Osteocyte (in vitro differentiated cells): ENCODE measurements at regions not wholly inside any gene's neighbourhood (a gene's known extent, or its start where the extent isn't known, plus 50 kb on each side); places are given as distances from the start of the nearest gene placed in this dataset.

Source experiments
- DNase-seq: peaks from one replicate; pipeline ENCODE4 v3.0.0; 2021; ENCODE audit warnings: mixed read lengths; ENCODE audit not compliant: unreplicated experiment; ENCODE audit errors: extremely low spot score
- H3K27ac Mint-ChIP-seq: one replicate; pipeline ENCODE4 v1.8.0; 2021; ENCODE audit warnings: mild to moderate bottlenecking, mixed read lengths; ENCODE audit not compliant: unreplicated experiment
- H3K27me3 Mint-ChIP-seq: one replicate; pipeline ENCODE4 v1.8.0; 2021; ENCODE audit warnings: mixed read lengths; ENCODE audit not compliant: unreplicated experiment
- H3K36me3 Mint-ChIP-seq: one replicate; pipeline ENCODE4 v1.8.0; 2021; ENCODE audit warnings: mixed read lengths; ENCODE audit not compliant: unreplicated experiment
- H3K4me1 Mint-ChIP-seq: one replicate; pipeline ENCODE4 v1.8.0; 2021; ENCODE audit warnings: mixed read lengths; ENCODE audit not compliant: unreplicated experiment
- H3K4me3 Mint-ChIP-seq: one replicate; pipeline ENCODE4 v1.8.0; 2021; ENCODE audit warnings: mild to moderate bottlenecking, moderate library complexity, mixed read lengths; ENCODE audit not compliant: unreplicated experiment
- H3K9me3 Mint-ChIP-seq: one replicate; pipeline ENCODE4 v1.8.0; 2021; ENCODE audit warnings: mixed read lengths; ENCODE audit not compliant: unreplicated experiment
- TF ChIP-seq, protein P1 (sequence below): fragments of 200-600 bp; sonication (generic); IDR thresholded peaks from 2 replicates; pipeline ENCODE4 v1.5.0; 2021; ENCODE audit warnings: antibody characterized with exemption, mild to moderate bottlenecking, moderate library complexity

DNA sequence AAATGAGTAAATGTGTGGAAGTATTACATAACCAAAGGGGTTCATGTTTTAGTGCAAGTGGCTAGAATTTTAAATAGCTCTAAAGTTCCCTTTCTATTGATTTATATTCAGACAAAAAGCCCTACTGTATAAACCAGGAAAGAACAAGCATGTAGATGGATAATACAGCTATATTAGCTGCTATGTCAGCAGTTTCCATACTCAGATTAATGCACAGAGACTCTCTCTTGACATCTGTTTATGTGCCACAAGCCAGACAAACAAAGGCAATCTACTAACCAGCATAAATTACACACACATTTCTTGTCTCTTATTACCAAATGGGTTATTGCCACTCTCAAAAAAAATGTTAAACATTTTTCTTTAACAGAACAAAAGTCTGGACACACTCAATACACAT is 760.1 kb upstream of the NECTIN3 start:
- H3K27me3 Mint-ChIP-seq, result no peaks in the 10 kb centered on the region
- H3K27ac Mint-ChIP-seq, result no peak overlapping the region

DNA sequence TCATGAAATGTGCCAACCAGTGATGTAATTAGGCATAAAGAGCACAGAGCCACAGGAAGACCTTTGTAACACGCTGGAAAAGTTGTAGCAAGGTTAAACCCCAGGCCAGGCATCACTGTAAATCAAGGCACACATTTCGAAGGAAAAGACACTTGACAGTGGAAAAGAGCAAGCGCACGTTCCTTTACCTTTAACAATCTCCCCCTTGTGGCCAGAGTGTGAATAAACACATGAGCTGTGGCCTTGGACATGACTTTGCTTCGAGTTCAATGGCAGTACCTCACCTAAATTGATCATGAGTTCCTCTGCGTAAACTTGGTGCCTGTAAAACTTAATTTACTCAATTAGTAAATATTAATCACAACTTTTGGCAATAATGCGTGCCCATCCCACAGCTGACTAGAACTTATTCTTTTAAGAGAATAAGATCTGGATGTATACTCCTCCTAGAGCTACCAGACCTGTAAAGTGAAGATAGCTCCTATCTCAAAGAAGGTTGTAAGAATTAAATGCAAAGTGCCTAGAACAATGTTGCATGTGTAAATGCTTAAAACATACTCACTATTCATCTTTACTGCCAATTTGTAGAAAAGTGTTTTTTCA is 757.0 kb upstream of the NECTIN3 start:
- Mint-ChIP-seq H3K4me1 (no peaks in the 10 kb centered on the region), H3K27ac (no peak overlapping the region), H3K27me3 (no peaks in the 10 kb centered on the region), H3K36me3 (no peaks in the 10 kb centered on the region), H3K9me3 (no peaks in the 10 kb centered on the region), H3K4me3 (no peak overlapping the region)
- no peak for DNase-seq
- TF ChIP-seq, protein P1, sequence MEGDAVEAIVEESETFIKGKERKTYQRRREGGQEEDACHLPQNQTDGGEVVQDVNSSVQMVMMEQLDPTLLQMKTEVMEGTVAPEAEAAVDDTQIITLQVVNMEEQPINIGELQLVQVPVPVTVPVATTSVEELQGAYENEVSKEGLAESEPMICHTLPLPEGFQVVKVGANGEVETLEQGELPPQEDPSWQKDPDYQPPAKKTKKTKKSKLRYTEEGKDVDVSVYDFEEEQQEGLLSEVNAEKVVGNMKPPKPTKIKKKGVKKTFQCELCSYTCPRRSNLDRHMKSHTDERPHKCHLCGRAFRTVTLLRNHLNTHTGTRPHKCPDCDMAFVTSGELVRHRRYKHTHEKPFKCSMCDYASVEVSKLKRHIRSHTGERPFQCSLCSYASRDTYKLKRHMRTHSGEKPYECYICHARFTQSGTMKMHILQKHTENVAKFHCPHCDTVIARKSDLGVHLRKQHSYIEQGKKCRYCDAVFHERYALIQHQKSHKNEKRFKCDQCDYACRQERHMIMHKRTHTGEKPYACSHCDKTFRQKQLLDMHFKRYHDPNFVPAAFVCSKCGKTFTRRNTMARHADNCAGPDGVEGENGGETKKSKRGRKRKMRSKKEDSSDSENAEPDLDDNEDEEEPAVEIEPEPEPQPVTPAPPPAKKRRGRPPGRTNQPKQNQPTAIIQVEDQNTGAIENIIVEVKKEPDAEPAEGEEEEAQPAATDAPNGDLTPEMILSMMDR, result peak; percentile 69

More for the DNA sequence above, 760.1 kb upstream of the NECTIN3 start:
- TF ChIP-seq, protein P1, result no peak
- Mint-ChIP-seq H3K9me3 (no peaks in the 10 kb centered on the region), H3K36me3 (no peaks in the 10 kb centered on the region), H3K4me3 (no peak overlapping the region), H3K4me1 (no peaks in the 10 kb centered on the region)
- no peak for DNase-seq

DNA sequence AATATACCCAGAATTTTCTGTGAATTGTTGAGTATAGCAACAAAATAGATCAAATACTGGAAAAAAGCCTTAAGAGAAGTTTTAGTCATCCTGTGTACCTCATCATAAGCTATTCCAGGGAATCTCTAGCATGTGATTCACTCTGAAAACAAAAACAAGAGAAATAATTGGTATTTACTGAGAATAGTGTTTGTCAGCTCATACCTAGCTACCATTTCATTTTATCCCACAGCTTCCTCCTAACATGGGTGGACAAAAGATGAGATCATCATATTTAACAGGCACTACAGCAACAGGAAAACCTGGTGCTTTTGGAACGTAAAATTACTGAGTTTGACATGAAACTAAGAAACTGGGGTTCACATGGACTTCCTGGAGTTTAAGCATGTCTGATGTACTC is 753.5 kb upstream of the NECTIN3 start:
- TF ChIP-seq, protein P1, result no peak
- no peaks in the 10 kb centered on the region for H3K27me3 Mint-ChIP-seq
- no peaks in the 10 kb centered on the region for H3K4me1 Mint-ChIP-seq
- DNase-seq, result no peak
- no peak overlapping the region for H3K4me3 Mint-ChIP-seq
- H3K27ac Mint-ChIP-seq, result no peak overlapping the region
- H3K36me3 Mint-ChIP-seq, result no peaks in the 10 kb centered on the region
- no peaks in the 10 kb centered on the region for H3K9me3 Mint-ChIP-seq

DNA sequence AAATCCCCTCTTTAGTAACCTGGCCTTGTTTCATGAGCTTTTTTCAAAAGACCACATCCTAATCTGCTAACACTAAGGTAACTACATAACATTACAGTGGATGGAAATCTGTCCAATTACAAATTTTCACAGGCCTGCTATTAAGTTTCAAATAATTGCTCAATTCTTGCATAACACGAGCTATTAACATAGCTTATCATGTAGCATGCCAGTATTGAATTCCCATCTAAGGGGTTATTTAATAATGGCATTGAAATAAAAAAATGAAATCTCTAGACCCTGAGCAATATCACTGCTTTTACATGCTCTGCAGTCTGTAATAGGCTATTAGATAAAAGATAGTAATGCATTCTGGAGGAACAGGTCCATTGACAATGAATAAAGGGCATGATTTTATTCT is 748.3 kb upstream of the NECTIN3 start:
- Mint-ChIP-seq H3K36me3 (no peaks in the 10 kb centered on the region), H3K4me1 (peaks cover 13% of the 10 kb centered on the region), H3K4me3 (no peak overlapping the region), H3K27me3 (no peaks in the 10 kb centered on the region), H3K9me3 (peaks cover 9% of the 10 kb centered on the region), H3K27ac (no peak overlapping the region)
- TF ChIP-seq, protein P1, result no peak
- no peak for DNase-seq

DNA sequence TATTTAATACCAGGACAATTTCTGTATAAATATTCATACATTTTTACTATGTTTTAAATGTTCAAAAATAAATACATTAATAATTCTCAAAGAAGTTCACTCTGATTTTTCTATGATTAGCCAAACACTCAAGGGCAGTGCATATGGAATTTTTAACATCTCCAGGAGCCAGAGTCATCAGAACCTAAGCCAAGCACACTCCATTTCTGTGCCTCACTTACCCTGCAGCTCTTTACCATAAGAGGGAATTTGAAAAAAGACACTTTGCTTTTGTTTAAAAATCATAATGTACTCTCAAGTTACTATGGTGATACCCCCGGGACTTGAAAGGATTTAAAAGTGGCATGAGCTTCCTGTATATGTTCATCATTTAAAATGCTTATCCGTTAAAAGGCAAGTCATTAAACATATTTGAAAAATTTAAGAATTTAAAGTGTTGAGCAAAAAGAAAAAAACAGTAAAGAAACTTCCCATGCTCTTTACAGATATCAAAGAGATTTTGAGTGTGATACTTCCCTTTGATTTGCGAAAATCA is 747.4 kb upstream of the NECTIN3 start:
- H3K9me3 Mint-ChIP-seq, result peaks cover 11% of the 10 kb centered on the region
- H3K27ac Mint-ChIP-seq, result peak overlapping the region; percentile 7
- TF ChIP-seq, protein P1, result no peak
- DNase-seq, result no peak
- no peaks in the 10 kb centered on the region for H3K36me3 Mint-ChIP-seq
- peaks cover 13% of the 10 kb centered on the region for H3K4me1 Mint-ChIP-seq
- H3K4me3 Mint-ChIP-seq, result no peak overlapping the region
- no peaks in the 10 kb centered on the region for H3K27me3 Mint-ChIP-seq
